Thoracic aorta (tissue), 2 donors: ENCODE measurements at regions not wholly inside any gene's neighbourhood (a gene's known extent, or its start where the extent isn't known, plus 50 kb on each side); places are given as distances from the start of the nearest gene placed in this dataset.

ENCODE experiments used
- ATAC-seq: fragments of 150-250 bp; one replicate; pipeline ENCODE4 v1.8.0; 2017; ENCODE audit warnings: low read depth; ENCODE audit not compliant: insufficient number of reproducible peaks, low FRiP score
- DNase-seq: peaks from one replicate; pipeline ENCODE4 v3.0.0-alpha.2; 2020; ENCODE audit warnings: low spot score
- H3K27ac ChIP-seq, 2 donors: fragments of 200-600 bp; sonication (generic); 1 replicate in 1 of 2; 2 replicates in 1 of 2; pipeline ENCODE4 v1.5.1; 2016; ENCODE audit warnings: mild to moderate bottlenecking in 2 of 2, moderate library complexity in 2 of 2
- H3K27me3 ChIP-seq: fragments of 200-600 bp; sonication (generic); replicated peaks from 2 replicates; pipeline ENCODE4 v1.6.0; 2016; ENCODE audit warnings: mild to moderate bottlenecking; ENCODE audit not compliant: insufficient read depth
- H3K36me3 ChIP-seq: fragments of 200-600 bp; sonication (generic); one replicate; pipeline ENCODE4 v1.5.1; 2016
- H3K4me1 ChIP-seq, 2 donors: fragments of 200-600 bp; sonication (generic); 1 replicate in 1 of 2; 2 replicates in 1 of 2; pipeline versions ENCODE4 v1.5.1 to v1.6.0; 2016; ENCODE audit warnings: low read depth in 2 of 2, mild to moderate bottlenecking in 1 of 2; ENCODE audit not compliant: control insufficient read depth in 1 of 2
- H3K4me3 ChIP-seq: fragments of 200-600 bp; sonication (generic); 2 replicates; pipeline ENCODE4 v1.5.1; 2016; ENCODE audit warnings: mild to moderate bottlenecking
- H3K9me3 ChIP-seq: fragments of 200-600 bp; sonication (generic); 2 replicates; pipeline ENCODE4 v1.5.1; 2016
- TF ChIP-seq, protein P1 (sequence below): fragments of 200-600 bp; sonication (generic); IDR thresholded peaks from one replicate; pipeline ENCODE4 v1.5.1; 2019; ENCODE audit warnings: antibody characterized with exemption

DNA sequence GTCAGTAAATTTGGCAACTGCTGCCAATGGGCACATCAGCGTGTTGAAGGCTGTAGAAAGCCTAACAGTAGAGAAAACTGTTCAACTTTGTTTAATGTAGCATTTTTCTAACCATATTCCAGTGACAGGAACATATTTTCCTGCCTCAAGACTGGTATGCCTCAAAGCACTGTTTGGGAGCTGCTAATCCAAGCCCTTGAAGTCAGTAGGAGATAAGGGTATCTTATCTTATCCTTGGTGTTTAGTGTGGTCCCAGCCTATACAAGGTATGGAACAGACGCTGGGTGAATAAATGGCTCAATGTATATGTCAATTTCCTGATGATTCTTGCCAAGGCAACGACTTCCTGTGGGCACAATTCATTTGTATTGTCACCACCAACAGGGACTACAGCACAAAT is 97.5 kb upstream of the CREB5 start:
- DNase-seq (no peak), ATAC-seq (no peak)
- TF ChIP-seq, protein P1, sequence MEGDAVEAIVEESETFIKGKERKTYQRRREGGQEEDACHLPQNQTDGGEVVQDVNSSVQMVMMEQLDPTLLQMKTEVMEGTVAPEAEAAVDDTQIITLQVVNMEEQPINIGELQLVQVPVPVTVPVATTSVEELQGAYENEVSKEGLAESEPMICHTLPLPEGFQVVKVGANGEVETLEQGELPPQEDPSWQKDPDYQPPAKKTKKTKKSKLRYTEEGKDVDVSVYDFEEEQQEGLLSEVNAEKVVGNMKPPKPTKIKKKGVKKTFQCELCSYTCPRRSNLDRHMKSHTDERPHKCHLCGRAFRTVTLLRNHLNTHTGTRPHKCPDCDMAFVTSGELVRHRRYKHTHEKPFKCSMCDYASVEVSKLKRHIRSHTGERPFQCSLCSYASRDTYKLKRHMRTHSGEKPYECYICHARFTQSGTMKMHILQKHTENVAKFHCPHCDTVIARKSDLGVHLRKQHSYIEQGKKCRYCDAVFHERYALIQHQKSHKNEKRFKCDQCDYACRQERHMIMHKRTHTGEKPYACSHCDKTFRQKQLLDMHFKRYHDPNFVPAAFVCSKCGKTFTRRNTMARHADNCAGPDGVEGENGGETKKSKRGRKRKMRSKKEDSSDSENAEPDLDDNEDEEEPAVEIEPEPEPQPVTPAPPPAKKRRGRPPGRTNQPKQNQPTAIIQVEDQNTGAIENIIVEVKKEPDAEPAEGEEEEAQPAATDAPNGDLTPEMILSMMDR, result no peak

DNA sequence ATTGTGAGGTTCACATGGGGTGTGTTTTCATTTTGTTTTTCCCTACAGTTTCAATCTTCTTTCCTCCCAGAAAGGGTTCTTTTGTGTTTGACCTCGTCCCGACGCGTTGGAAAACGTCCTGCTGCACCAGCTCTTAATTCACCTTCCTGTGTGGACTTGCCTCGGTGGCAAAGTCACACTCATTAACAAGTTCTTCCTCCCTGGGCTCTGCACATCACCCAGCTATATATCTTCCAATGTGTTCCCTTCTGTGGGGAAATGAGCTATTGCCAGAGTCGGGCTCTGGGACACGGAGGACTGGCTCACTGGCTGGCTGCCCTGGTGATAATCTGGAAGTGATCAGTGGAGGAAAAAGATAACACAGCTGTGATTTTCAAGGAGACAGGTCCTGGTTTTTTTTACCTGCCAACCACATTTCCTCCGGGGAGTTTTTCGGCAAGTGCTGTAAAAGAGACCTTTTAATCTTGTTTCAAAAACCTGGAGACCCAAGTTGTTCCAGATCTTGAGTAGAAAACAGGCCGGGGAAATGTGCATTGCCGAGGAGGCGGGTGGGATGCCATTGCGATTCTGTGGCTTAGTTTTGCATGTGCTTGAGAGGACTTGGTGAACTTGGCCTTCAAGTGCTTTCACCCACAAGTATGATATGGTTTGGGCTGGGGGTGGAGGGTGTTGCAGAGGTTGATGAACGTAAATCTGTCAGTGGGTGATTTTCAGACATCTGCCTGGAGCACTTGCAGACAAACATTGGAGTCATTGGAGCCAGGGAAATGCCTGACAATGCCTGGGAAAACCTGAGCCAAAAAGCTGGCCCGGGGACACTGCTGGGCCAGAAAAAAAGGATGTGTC is 96.5 kb upstream of the CREB5 start:
- no peak for ATAC-seq
- H3K27me3 ChIP-seq, result no peaks in the 10 kb centered on the region
- H3K27ac ChIP-seq, result no peak overlapping the region
- no peaks in the 10 kb centered on the region for H3K36me3 ChIP-seq
- no peak for DNase-seq
- no peak overlapping the region for H3K4me3 ChIP-seq
- no peaks in the 10 kb centered on the region for H3K4me1 ChIP-seq
- no peaks in the 10 kb centered on the region for H3K9me3 ChIP-seq
- TF ChIP-seq, protein P1, result no peak

More for the DNA sequence above, 97.5 kb upstream of the CREB5 start:
- no peaks in the 10 kb centered on the region for H3K36me3 ChIP-seq
- no peaks in the 10 kb centered on the region for H3K4me1 ChIP-seq
- H3K27ac ChIP-seq, result no peak overlapping the region
- H3K9me3 ChIP-seq, result no peaks in the 10 kb centered on the region
- no peak overlapping the region for H3K4me3 ChIP-seq
- no peaks in the 10 kb centered on the region for H3K27me3 ChIP-seq

DNA sequence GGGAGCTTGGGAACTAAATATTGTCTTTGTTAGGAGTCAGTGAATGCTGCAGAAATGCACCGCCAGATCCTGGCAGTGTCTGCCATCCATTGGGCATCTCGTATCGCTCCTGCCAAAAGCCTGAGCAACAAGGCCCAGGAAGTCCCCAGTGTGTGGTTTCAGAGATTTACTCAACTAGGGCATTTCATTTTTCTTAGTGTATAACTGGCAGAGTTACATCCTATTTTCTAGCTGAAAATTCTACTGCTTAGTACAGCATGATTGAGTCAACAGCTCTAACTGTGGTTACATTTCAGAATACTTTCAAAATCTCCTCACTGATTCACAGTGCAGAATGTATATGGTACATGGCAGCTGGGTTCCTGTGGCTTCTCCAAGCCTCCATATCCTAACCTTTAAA is 95.8 kb upstream of the CREB5 start:
- TF ChIP-seq, protein P1, result no peak
- no peak for ATAC-seq

DNA sequence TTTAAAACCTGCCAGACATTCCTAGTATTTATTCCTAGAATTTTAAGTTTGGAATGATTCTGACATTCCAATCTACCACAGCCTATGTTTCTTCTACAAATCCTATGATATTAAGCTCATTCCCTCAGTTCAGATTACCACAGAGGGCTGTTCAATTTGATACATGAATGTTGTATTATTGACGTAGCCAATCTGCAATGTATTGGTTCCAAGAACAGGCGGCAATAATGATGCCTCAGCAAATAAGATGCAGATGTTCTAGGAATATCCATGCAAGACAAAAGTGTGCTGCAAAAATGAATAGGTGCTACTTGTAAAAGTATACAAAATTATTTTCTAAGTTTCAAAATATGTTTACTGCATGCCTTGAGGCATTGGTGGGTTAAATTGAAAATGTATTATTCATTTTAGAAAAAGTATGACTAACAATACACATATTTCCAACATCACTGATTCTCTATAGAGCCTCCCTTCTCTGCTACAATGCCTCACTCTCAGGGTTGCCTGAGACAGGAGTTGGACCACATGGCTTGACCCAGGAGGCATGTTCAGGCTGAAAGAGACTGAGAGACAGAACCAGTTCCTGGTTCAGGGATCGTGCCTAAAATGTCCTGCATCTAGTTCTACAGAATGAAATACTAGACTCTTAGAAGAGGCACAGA is 94.1 kb upstream of the CREB5 start:
- no peak overlapping the region for H3K27ac ChIP-seq

More for the DNA sequence above, 95.8 kb upstream of the CREB5 start:
- H3K4me3 ChIP-seq, result no peak overlapping the region
- H3K27ac ChIP-seq, result no peak overlapping the region
- H3K27me3 ChIP-seq, result no peaks in the 10 kb centered on the region
- no peaks in the 10 kb centered on the region for H3K4me1 ChIP-seq
- no peak for DNase-seq
- no peaks in the 10 kb centered on the region for H3K36me3 ChIP-seq
- no peaks in the 10 kb centered on the region for H3K9me3 ChIP-seq

DNA sequence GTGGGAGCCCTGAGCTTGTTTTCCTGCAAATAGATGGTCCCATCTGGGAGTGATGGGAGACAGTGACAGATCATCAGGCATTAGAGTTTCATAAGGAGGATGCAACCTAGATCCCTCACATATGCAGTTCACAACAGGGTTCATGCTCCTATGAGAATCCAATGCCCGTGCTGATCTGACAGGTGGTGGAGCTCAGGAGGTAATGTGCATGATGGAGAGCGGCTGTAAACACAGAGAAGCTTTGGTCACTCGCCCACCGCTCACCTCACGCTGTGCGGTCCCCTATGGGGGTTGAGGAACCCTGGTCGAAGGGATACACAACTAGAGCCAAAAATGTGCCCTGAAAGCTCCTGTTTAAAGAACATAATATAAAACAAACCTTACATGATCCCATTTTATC is 88.5 kb upstream of the CREB5 start:
- no peaks in the 10 kb centered on the region for H3K9me3 ChIP-seq
- no peaks in the 10 kb centered on the region for H3K36me3 ChIP-seq
- no peak for ATAC-seq
- no peak overlapping the region for H3K27ac ChIP-seq
- TF ChIP-seq, protein P1, result no peak
- no peaks in the 10 kb centered on the region for H3K4me1 ChIP-seq
- H3K4me3 ChIP-seq, result no peak overlapping the region
- DNase-seq, result no peak
- no peaks in the 10 kb centered on the region for H3K27me3 ChIP-seq

More for the DNA sequence above, 94.1 kb upstream of the CREB5 start:
- no peak overlapping the region for H3K4me3 ChIP-seq
- H3K4me1 ChIP-seq, result no peaks in the 10 kb centered on the region
- H3K9me3 ChIP-seq, result no peaks in the 10 kb centered on the region
- no peaks in the 10 kb centered on the region for H3K36me3 ChIP-seq
- no peaks in the 10 kb centered on the region for H3K27me3 ChIP-seq
- ATAC-seq (no peak), DNase-seq (no peak)
- TF ChIP-seq, protein P1, result no peak
